Loucy (cell line): ENCODE measurements at regions not wholly inside any gene's neighbourhood (a gene's known extent, or its start where the extent isn't known, plus 50 kb on each side); places are given as distances from the start of the nearest gene placed in this dataset.

Experiments used
- H2AFZ ChIP-seq: fragments of 200-600 bp; sonication (generic); 2 replicates; pipeline ENCODE4 v1.6.0; 2016; ENCODE audit warnings: antibody characterized with exemption, mild to moderate bottlenecking, low read length, moderate library complexity
- H3F3A ChIP-seq: fragments of 200-600 bp; 2 replicates; pipeline ENCODE4 v1.6.0; 2016; ENCODE audit warnings: antibody characterized with exemption, low read depth, mild to moderate bottlenecking
- H3K27me3 ChIP-seq: fragments of 200-600 bp; sonication (generic); 2 replicates; pipeline ENCODE4 v1.6.1; 2014; ENCODE audit warnings: low read length, mild to moderate bottlenecking; ENCODE audit not compliant: insufficient read depth, poor library complexity, severe bottlenecking
- H3K36me3 ChIP-seq: fragments of 200-600 bp; sonication (generic); 2 replicates; pipeline ENCODE4 v1.6.1; 2016; ENCODE audit warnings: low read length; ENCODE audit not compliant: insufficient read depth
- H3K4me1 ChIP-seq: fragments of 200-600 bp; sonication (generic); 2 replicates; pipeline ENCODE4 v1.5.1; 2014; ENCODE audit warnings: low read length, mild to moderate bottlenecking; ENCODE audit not compliant: insufficient read depth, poor library complexity, severe bottlenecking
- H3K4me2 ChIP-seq: fragments of 200-600 bp; sonication (generic); 2 replicates; pipeline ENCODE4 v1.6.0; 2014; ENCODE audit warnings: antibody characterized with exemption, low read length, low read depth, mild to moderate bottlenecking; ENCODE audit not compliant: poor library complexity, severe bottlenecking
- H3K4me3 ChIP-seq: fragments of 200-600 bp; sonication (generic); 2 replicates; pipeline ENCODE4 v1.5.1; 2014; ENCODE audit warnings: low read length, mild to moderate bottlenecking, mixed read lengths; ENCODE audit not compliant: poor library complexity, severe bottlenecking
- H3K79me2 ChIP-seq: fragments of 200-600 bp; sonication (generic); 2 replicates; pipeline ENCODE4 v1.6.1; 2014; ENCODE audit warnings: low read length; ENCODE audit not compliant: insufficient read depth
- H3K9ac ChIP-seq: fragments of 200-600 bp; sonication (generic); 2 replicates; pipeline ENCODE4 v1.6.0; 2014; ENCODE audit warnings: mild to moderate bottlenecking, low read depth, low read length, moderate library complexity; ENCODE audit not compliant: poor library complexity, severe bottlenecking
- H3K9me2 ChIP-seq: fragments of 200-600 bp; sonication (generic); replicated peaks from 2 replicates; pipeline ENCODE4 v1.6.1; 2016; ENCODE audit warnings: low read depth, low read length, mixed read lengths
- H3K9me3 ChIP-seq: fragments of 200-600 bp; sonication (generic); 2 replicates; pipeline ENCODE4 v1.6.1; 2014; ENCODE audit warnings: mild to moderate bottlenecking, antibody characterized with exemption, low read length, low read depth; ENCODE audit not compliant: insufficient read depth
- H4K20me1 ChIP-seq: fragments of 200-600 bp; sonication (generic); 2 replicates; pipeline ENCODE4 v1.6.0; 2014; ENCODE audit warnings: antibody characterized with exemption, low read length, mild to moderate bottlenecking; ENCODE audit not compliant: insufficient read depth, poor library complexity, severe bottlenecking
- CTCF ChIP-seq: fragments of 200-600 bp; sonication (generic); conservative IDR thresholded peaks from 2 replicates; pipeline ENCODE4 v1.5.1; 2014; ENCODE audit warnings: mild to moderate bottlenecking, antibody characterized with exemption, low read length
- EZH2phosphoT487 ChIP-seq: fragments of 200-600 bp; IDR thresholded peaks from 2 replicates; pipeline ENCODE4 v1.6.1; 2018; ENCODE audit warnings: antibody characterized with exemption, mild to moderate bottlenecking, moderate library complexity, borderline replicate concordance

- H2AFZ ChIP-seq: no peak overlapping the region
- no peaks in the 10 kb centered on the region for H3K9me3 ChIP-seq
- H3K4me2 ChIP-seq: no peak overlapping the region
- no peaks in the 10 kb centered on the region for H3K9me2 ChIP-seq
- H3F3A ChIP-seq: no peaks in the 10 kb centered on the region
- no peaks in the 10 kb centered on the region for H3K27me3 ChIP-seq
- H3K4me3 ChIP-seq: no peak overlapping the region
- H3K36me3 ChIP-seq: no peaks in the 10 kb centered on the region
- TF ChIP-seq CTCF (no peak), EZH2phosphoT487 (no peak)
- no peaks in the 10 kb centered on the region for H4K20me1 ChIP-seq
- no peaks in the 10 kb centered on the region for H3K4me1 ChIP-seq
- no peak overlapping the region for H3K9ac ChIP-seq
- H3K79me2 ChIP-seq: no peaks in the 10 kb centered on the region
Measured at GRCh38 chr3:110822971-110823370, 248.6 kb upstream of the NECTIN3 start.

GRCh38 chr3:110846971-110847370, 224.6 kb upstream of the NECTIN3 start:
- Histone ChIP-seq H3K4me2 (no peak overlapping the region), H4K20me1 (no peaks in the 10 kb centered on the region), H3F3A (no peaks in the 10 kb centered on the region), H3K9ac (no peak overlapping the region), H2AFZ (no peak overlapping the region), H3K79me2 (no peaks in the 10 kb centered on the region), H3K4me1 (peaks cover 6% of the 10 kb centered on the region), H3K36me3 (no peaks in the 10 kb centered on the region), H3K4me3 (no peak overlapping the region), H3K9me2 (no peaks in the 10 kb centered on the region), H3K9me3 (no peaks in the 10 kb centered on the region), H3K27me3 (no peaks in the 10 kb centered on the region)
- TF ChIP-seq EZH2phosphoT487 (no peak), CTCF (no peak)

GRCh38 chr3:110849064-110849463, 222.6 kb upstream of the NECTIN3 start:
- H2AFZ ChIP-seq: no peak overlapping the region
- H3K4me2 ChIP-seq: no peak overlapping the region
- no peak overlapping the region for H3K4me3 ChIP-seq
- H3K27me3 ChIP-seq: no peaks in the 10 kb centered on the region
- H3K9ac ChIP-seq: no peak overlapping the region
- TF ChIP-seq EZH2phosphoT487 (no peak), CTCF (no peak)
- H3K9me2 ChIP-seq: no peaks in the 10 kb centered on the region
- peaks cover 6% of the 10 kb centered on the region for H3K4me1 ChIP-seq
- H3F3A ChIP-seq: no peaks in the 10 kb centered on the region
- no peaks in the 10 kb centered on the region for H3K36me3 ChIP-seq
- no peaks in the 10 kb centered on the region for H4K20me1 ChIP-seq
- H3K9me3 ChIP-seq: no peaks in the 10 kb centered on the region
- H3K79me2 ChIP-seq: no peaks in the 10 kb centered on the region
